ENCODE measurements at regions not wholly inside any gene's neighbourhood (a gene's known extent, or its start where the extent isn't known, plus 50 kb on each side); places are given as distances from the start of the nearest gene placed in this dataset.
A peak's percentile ranks its signal among the peaks of the same experiment; 100 is the strongest.

GRCh38 chr3:6526861-6527260 lies 334.1 kb upstream of the GRM7 start:
- ATAC-seq = no peak

- no peak for ATAC-seq
Observed at GRCh38 chr3:6528951-6529350, 332.0 kb upstream of the GRM7 start.

GRCh38 chr3:6531153-6531552 lies 329.8 kb upstream of the GRM7 start:
- ATAC-seq = no peak

GRCh38 chr3:6532101-6532500 lies 328.8 kb upstream of the GRM7 start:
- no peak for ATAC-seq

GRCh38 chr3:6540981-6541380 lies 319.9 kb upstream of the GRM7 start:
- ATAC-seq = no peak

DNA sequence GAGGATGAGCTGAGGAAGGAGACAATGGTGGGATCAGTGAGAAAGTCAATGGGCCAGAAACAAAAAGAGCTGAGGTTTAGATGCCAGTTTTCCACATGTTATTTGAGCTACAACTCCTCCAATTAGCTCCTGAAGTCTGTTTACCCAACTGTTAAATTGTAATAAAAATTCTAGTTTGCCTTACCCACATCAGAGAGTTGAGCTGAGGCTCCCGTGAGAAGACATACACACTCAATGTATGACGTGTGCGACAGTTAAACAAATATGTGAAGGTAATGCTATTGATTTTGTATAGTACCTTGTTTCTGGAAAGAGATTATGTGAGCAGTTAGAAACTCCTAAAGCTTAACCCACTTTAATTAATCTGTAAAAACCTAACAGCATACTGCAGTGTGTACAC lies 318.1 kb upstream of the GRM7 start:
- no peak for ATAC-seq

DNA sequence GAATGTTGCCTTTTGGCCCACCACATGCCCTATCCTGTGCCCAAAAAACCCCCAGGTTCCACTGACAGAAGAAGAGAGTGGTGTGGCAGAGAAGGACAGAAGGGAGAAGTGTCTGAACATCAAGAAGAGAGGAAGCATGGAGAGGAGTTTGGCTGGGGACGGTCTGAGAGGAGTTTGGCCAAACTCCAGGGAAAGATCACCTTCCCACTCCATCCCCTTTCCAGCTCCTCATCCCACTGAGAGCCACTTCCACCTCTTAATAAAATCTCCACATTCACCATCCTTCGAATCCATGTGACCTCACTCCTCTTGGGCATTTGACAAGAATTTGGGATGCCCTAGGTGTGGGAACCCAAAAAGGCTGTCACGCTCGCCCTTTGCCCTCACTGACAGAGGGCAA lies 311.6 kb upstream of the GRM7 start:
- no peak for ATAC-seq

DNA sequence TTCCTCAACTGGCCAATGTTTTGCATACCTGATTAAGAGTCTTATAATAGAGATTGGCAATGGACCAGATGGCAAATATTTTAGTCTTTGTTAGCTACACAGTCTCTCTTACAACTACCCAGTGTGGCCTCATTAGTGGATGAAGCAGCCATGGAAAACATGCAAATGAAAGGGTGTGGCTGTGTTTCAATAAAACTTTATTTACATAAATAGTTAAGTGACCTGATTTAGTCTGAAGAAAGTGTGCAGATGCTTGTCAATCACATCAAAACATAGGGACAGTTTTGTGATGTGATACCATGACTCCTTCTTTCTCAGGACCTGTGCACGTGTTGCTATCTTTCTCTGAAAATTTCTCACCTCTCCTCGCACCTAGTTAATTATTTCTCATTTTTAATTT lies 309.8 kb upstream of the GRM7 start:
- no peak for ATAC-seq

DNA sequence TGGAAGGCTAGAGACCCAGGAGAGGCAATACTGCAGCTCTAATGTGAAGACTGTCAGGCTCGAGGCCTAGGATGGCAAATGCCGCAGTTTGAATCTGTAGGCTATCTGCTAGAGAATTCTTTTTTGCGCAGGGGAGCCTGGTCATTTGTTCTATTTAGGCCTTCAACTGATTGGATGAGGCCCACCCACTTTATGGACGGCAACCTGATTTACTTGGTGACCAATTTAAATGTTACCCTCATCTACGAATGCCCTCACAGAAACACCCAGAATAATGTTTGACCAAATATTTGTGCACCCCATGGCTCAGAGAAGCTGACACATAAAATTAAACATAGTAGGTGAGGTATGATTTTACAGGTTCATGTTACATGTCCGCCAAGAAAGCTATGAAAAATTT lies 300.7 kb upstream of the GRM7 start:
- ATAC-seq = no peak

- ATAC-seq = no peak
Observed at GRCh38 chr3:6567241-6567640, 293.7 kb upstream of the GRM7 start.

DNA sequence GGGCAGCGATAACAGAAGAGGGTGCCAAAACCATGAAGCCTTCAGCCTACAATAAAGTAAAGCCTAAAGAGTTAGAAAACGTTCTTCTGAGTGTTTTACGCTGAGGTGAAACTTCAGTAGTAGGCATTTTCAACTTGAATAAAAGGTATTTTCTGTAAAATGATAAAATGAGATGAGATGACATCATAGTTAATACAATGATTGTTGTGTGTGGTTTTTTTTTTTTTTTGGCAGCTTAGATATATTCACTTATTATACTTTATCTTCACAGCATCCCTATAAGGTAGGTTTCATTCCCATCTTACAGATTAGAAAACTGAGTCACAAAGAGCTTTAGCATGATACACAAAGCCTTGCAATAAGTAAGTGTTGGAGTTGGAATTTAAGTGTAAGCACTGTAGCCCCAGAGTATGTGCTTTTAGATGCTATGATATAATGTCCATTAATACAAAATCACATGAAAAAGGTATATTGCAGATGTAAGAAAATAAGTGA lies 291.9 kb upstream of the GRM7 start:
- no peak for ATAC-seq

DNA sequence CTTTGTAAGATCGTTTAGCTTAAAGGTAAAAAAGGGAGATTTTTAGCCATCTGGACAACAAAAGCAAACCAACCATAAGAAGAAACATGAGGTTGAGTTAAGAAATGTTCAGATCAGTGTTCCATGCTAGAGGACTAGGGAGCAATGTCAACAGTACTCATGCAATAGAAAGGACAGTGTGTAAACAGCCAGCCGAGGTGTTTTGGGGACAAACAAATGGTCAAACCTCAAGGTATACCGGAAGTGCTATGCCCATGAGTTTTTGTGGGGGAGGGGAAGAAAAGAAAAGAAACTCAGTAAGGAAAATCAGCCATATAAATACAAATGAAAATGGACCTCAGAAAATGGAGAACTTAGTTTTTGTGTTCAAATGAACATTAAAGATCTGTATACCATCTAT lies 289.5 kb upstream of the GRM7 start:
- ATAC-seq = no peak

DNA sequence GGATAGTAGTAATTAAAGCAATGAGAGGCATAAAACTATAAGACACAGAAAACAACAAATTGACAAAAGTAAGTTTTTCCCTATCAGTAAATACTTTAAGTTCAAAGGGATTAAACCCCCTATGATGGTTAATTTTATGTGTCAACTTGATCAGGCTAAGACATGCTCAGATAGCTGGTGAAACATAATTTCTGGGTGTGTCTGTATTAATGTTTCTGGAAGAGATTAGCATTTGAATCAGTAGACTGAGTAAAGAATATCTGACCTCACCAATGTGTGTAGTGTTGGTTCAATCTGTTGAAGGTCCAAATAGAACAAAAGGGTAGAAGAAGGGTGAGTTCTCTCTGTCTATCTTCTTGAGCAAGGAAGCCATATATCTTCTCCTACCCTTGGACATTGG lies 283.3 kb upstream of the GRM7 start:
- ATAC-seq = no peak

DNA sequence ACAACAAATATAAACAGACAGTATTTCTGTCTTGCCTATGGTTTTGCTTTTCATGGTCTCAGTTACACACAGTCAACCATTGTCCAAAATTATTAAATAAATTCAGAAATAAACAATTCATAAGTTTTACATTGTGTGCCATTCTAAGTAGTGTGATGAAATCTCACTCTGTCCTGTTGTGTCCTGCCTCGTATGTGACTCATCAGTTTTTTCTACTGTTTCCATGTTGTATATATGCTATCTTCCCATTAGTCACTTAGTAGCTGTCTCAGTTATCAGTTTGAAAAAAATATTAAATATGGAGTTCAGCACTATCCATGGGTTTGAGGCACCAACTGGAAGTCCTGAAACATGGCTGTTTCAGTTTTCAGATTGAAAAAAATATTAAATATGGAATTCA lies 282.4 kb upstream of the GRM7 start:
- peak; percentile 63 for ATAC-seq

DNA sequence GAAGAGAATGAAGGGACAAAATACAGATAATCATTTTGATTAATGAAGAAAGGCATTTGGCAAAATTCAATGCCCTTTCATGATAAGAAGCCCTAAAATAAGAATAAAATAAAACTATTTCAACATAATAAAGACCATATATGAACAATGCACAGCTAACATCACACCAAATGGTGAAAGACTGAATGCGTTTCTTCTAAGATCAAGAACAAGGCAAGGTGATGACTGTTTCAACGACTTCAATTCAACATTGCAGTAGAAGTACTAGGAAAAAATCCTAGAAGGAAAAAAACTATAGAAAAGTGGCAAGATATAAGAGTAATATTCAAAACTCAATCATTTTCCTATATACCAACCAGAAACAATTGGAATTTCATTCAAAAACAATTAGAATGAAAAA lies 280.1 kb upstream of the GRM7 start:
- ATAC-seq = no peak

DNA sequence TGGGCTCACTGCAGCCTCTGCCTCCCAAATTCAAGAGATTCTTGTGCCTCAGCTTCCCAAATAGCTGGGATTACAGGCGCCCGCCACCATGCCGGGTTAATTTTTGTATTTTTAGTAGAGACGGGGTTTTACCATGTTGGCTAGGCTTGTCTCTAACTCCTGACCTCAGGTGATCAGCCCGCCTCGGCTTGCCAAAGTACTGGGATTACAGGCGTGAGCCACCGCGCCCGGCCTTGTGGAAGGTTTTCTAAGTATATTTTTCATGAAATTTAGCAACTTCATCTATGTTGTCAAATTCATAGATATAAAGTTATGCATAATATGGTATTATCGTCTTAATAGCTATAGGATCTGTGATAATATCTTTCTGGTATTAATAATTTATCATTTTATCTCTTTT lies 275.6 kb upstream of the GRM7 start:
- no peak for ATAC-seq

- no peak for ATAC-seq
Observed at GRCh38 chr3:6600237-6600636, 260.7 kb upstream of the GRM7 start.

DNA sequence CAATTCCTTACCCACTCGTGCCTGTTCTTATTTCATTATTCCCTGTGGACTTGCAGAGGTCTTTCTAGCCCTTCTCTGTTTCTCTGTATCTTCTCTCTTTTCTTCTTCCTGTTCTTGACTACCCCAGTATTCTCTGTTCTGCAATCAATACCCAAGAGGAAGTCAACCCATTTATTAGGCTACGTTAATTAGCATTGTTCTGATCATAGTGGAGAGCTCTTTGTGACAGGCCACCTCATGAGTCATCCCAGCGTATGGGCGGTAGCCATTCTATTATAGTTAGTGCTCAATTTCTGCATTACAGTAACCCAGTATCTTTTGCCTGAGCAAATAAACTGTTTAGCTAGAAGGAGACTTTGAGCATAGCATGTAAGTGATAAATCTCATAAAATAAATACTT lies 259.5 kb upstream of the GRM7 start:
- ATAC-seq = no peak

DNA sequence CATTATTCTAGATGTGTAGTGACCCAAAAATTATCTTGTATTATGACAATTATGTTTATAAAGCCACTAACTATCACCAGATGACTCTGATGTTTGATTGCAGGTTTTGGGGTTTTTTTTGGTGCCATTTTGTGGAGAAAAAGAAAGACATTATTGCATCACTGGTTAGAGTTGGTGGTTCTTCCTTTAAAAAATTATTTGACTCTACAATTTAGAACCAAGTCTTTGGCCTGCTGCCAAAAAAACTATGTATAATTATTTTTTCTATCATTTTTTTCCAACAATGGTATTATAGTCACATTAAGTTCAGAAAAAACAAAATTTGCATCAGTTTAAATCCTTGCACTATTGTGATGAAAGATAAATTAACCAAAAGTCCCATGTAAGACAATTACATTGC lies 258.6 kb upstream of the GRM7 start:
- ATAC-seq = no peak

DNA sequence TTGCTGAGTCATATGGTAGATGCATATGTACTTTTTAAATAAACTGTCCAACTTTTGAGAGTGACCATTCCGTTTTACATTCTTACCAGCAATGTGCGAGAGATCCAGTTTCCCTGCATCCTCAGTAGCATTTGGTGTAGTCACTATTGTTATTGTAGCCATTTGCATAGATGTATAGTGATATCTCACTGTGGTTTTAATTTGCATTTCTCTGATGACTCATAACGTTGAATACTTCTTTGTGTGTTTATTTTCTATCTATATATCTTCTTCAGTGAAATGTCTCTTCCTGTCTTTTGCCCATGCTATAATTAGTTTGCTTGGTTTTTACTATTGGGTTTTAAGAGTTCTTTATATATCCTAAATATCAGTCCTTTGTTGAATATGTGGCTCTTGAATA lies 255.7 kb upstream of the GRM7 start:
- ATAC-seq = no peak

DNA sequence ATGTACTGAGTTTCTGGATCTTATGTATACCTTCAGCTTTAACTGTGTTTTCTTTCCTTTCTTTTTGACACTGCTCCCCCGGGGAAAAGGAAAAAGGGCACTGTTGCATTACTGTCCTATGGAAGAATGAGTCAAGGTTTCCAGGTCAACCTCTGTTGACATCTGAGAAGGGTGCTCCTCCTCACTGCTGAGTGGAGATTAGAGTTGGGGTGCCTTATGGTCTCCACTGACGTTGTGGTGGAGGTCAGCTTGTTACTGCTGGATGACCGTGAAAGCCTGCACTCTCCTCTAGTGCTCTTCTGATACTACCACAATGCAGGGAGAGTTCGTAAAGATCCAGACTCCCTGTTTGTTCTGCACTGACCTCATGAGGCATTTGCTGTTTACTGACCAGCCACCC lies 252.1 kb upstream of the GRM7 start:
- no peak for ATAC-seq

- ATAC-seq = no peak
Observed at GRCh38 chr3:6612034-6612616, 248.8 kb upstream of the GRM7 start.

DNA sequence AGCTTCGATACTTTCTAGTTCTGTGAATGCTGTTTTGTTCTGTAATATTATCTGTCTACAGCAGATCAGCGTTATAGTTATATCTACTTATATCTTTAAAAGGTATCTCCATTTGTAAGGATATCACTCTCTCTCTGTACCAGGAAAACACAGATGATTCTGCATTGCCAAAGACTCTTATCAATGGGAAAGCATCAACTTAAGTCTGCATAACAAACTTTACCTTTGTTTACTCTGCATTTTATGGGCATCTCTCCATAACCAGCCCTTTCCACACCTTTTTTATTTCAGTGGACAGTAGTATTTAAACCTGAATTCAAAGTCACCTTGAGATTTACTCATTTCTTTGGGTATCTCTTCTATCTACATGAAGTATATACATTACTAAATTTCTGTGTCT lies 238.7 kb upstream of the GRM7 start:
- no peak for ATAC-seq

GRCh38 chr3:6622712-6623111 lies 238.2 kb upstream of the GRM7 start:
- ATAC-seq = no peak

GRCh38 chr3:6631376-6631775 lies 229.5 kb upstream of the GRM7 start:
- no peak for ATAC-seq

- ATAC-seq = no peak
Observed at GRCh38 chr3:6640907-6641306, 220.0 kb upstream of the GRM7 start.

All from esophagus mucosa (tissue), 1 donor.